ENCODE measurements at regions not wholly inside any gene's neighbourhood (a gene's known extent, or its start where the extent isn't known, plus 50 kb on each side); places are given as distances from the start of the nearest gene placed in this dataset.
"Not testable (repeated sequence)": the region's sequence is repeated elsewhere in the genome, so short reads cannot be mapped to it uniquely, and the experiment has no call there.

DNA sequence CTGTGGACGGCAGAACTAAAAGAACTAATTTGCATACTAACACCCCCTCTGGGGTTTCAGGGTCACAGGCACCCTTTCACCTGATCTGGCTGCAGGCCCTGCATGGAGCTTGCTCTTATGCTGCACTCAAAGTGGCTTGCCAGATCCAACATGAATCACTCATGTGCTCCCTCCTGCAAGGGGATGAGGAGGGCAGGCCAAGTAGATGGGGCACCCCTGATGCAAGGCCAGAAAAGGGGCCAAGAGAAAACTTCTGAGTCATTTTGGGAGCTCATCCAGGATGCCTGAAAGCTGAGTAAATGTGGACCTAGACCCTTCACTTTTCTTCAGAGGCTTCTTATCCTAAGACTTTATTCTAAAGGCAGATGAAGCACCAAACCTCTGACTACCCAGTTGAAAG is 558.5 kb upstream of the PTGER4 start:
- DNase-seq = no peak

DNA sequence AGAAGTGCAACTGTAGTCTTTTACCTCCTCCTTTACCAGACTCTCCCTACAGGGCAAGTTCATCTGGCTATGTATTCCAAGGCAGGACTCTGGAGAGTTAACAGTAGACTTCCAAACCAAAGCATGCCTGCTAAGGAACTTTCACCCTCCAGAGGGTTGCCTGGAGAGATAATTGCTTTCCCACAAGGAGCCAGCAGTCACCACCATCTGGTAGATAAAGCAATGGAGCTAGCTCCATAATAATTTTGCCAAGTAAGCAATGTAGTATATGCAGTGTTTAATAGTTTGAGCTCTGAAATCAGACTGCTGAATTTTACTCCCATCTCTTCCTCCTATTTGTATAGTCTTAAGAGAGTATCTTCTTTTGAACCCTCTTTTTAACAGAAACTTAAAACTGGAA is 566.8 kb upstream of the PTGER4 start:
- DNase-seq = no peak

DNA sequence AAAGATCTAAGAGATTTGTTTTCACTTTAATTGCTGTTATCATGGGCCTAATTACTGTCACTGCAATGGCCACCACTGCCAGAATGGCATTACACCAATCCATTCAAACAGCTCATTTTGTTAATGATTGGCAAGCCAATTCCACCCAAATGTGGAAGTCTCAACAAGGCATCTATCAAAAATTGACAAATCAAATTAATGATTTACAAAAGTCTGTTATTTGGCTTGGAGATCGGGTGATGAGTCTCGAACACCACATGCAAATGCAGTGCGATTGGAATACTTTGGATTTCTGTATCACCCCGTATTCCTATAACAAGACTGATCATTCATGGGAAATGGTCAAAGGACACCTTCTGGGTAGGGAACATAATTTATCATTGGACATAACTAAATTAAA is 568.7 kb upstream of the PTGER4 start:
- DNase-seq = not testable (repeated sequence)

DNA sequence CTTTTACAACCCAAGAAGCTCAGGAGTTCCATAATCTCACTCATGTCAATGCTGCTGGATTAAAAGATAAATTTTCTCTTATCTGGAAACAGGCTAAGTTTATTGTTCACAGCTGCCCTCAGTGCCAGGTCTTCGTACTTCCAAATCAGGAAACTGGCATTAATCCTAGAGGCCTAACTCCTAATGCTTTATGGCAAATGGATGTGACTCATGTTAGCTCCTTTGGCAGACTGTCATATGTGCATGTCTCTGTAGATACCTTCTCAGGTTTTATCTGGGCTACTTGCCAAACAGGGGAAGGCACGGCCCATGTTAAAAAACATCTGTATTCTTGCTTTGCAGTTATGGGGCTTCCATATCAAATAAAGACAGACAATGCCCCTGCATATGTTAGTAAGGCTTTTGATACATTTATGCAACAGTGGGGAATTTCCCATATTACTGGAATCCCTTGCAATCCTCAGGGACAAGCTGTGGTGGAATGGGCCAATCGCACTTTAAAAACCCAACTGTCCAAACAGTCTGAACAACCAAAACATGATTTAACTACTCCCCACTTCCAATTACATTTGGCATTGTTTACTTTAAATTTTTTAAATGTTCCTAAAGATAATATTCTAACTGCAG is 570.8 kb upstream of the PTGER4 start:
- peak; percentile 44 for DNase-seq

DNA sequence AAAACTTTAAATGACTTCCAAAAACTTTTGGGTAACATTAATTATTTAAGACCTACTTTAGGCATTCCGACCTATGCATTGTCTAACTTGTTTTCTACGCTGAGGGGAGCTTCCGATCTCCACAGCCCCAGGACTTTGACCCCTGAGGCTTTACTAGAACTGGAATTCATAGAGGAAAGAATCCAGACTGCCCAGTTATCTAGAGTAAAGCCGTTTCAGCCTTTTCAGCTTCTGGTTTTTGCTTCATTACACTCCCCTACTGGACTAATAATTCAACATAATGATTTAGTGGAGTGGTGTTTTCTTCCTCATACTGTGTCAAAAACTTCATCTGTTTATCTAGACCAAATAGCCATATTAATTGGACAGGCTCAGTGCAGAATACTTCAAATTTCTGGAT is 571.9 kb upstream of the PTGER4 start:
- DNase-seq = not testable (repeated sequence)

DNA sequence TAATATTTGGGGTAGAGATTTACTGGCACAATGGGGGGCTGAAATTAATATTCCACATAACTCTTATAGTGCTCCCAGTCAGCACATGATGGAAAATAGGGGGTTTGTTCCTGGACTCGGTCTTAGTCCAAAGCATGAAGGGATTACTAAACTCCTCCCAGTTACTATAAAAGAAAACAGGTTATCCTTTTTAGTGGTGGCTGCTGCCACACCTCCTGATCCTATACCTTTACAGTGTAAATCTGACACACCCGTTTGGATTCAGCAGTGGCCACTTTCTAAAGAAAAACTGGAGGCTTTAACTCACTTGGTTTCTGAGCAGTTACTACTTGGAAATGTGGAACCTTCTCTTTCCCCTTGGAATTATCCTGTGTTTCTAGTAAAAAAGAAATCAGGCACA is 572.9 kb upstream of the PTGER4 start:
- no peak for DNase-seq

DNA sequence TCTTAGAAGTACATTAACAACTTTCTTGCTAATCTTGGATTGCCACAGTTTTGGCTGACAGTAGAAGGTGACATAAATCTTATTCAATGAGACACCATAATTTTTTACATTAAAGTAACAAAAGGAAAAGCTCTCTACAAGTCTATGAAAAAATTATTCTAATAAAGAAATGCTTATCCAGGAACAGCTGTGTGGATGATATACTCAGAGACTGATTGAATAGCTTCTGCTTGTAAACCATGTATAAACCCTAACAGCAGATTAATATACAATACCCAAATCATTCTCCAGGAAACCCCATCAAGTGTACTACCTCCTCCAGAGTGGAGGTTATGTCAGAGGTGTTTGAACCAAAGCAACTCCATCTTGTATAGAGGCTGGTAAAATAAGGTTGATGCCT is 581.4 kb upstream of the PTGER4 start:
- no peak for DNase-seq

DNA sequence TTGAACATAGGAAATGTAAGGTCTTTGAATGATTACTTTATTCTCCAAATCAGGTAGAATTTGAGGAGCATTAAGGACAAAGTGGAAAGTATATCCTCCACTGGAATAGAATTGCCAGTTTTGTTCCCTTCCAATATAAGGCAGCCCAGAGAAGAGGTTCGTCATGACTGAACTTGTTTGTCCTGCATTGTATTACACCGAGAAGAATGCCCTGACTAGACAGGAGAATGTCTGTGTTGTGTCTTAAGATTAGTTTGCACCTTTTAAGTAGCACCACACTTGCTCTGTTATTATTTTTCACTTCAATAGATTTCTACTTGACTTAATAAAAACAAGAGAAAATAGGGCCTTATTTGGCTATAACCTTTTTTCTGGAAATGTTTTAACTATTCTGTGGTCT is 586.2 kb upstream of the PTGER4 start:
- DNase-seq = no peak

DNA sequence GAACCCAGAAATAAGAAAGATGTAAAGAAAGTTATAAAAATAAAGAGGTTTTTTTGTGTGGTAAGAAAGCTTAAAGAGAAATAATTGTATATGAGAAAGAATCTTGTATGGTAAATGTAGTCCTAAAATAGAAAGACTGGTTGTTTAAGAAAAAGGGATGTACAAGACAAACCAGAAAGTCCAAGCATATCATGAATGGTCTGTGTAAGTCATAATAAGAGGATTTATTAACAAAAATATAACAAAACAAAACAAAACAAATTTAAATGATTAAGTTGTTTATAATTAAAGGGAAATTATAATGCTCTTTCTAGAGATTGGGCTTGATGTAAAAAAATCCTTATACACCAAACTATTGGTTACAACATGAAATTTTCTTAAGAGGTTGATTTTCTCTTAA is 590.4 kb upstream of the PTGER4 start:
- no peak for DNase-seq

DNA sequence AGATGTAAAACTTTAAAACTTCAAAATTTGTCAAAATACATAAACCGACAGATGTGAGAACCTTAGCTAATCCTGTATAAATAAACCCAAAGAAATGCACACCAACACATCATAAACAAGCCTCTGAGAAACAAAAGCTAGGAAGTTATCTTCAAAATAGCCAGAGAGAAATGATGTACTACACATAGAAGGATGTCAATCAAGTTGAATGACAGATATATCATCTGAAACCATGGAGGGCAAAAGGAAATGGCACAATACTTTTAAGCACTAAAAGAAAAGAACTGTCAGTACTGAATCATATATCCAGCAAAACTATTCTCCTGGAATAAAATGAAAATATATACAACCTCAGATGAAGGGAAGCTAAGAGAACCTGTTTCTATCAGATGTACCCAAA is 595.1 kb upstream of the PTGER4 start:
- DNase-seq = no peak

DNA sequence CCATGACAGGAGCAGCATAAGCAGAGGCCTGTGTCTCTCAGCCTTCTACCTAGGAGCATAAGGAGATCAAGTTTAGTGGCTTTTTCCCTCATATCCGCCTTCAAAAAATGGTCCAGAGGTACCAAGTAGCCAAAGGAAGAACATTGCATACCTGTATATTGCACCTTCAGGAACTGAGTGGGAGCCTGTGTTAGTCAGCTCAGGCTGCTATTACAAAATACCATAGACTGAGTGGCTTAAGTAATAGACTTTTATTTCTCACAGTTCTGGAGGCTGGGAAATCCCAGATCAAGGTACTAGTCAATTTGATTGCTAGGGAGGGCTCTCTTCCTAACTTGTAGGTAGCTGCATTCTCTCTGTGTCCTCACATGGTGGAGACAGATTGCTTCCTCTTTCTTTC is 597.4 kb upstream of the PTGER4 start:
- no peak for DNase-seq

DNA sequence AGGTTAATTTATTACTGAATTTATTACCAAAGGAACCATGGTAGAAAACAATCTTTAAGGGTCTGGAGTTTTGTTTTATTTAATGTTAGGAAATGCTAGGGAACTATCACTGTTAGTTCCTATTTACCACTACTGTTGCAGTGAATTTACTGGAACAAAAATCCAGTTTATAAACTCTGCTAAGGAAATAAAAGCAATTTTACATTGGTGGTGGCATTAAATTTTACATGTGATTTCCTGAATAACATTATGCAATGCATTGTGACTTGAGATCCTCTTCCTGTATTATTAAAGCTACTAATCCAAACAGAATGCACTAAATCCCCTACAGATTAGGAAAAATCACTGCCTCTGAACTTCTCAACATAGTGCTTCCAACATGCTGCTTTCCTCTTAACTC is 599.5 kb upstream of the PTGER4 start:
- no peak for DNase-seq

DNA sequence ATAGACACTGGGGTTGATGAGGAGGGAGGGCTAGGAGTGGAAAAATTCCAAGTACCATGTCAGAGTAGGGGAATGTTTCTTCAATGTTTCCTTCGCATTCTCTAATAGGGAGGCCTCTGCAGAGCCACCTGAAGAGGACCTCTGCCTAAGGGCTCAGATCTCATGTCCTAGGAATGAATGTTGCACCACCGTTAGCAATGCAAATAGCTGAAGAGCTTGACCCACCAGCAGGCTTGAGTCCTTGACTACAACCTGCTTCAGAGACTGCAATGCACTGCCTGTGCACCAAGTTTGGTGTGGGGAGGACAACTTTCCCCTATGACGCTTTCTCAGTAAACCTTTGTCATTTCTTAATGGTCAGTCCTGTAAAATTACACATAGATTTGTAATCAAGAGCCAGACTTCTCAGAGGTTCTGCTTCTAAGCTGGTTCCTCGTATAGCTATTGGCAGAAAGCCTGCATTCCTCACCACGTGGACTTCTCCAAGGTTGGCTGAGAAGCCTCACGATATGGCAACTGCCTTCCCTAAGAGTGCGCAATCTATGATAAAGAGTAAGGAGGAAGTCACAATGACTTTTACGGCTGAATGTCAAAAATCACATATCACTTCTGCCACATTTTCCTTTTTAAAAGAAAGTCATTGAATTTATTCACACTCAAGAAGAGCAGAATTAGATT is 600.7 kb upstream of the PTGER4 start:
- DNase-seq = no peak

DNA sequence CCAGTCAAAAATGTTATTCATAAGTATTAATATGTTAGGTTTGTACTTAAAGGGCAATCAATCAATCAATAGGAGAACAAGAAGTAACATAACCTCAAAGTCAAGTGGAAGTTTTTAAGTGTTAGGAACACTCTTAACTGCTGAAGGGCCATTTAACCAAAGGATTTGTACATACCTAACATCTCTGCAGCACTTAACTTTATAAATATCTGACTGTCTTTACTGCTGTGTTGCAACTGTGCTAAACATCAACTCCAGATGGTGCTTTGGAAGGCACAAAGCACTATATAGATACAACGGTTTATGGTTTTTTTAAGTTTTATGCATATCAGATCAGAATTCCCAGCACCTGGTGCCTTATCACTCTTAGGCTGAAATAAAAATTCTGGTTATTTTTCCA is 604.9 kb upstream of the PTGER4 start:
- DNase-seq = no peak

DNA sequence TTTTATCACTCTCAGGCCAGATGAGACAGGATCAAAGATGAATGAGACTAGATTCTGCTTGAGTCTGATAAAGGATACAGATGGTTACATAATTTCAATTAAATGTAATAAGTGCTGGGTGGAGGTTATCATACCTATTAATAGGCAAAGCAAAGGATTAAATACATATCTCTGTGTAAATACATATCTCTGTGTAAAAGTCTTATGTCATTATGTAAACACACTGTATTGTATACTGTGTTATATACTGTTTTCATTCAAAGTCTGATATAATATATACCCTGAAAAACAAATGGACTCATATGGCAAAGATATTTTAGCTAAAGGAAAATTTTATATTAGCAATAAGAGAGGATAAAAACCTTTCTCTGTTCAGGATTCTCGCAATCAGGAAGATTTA is 605.8 kb upstream of the PTGER4 start:
- no peak for DNase-seq

DNA sequence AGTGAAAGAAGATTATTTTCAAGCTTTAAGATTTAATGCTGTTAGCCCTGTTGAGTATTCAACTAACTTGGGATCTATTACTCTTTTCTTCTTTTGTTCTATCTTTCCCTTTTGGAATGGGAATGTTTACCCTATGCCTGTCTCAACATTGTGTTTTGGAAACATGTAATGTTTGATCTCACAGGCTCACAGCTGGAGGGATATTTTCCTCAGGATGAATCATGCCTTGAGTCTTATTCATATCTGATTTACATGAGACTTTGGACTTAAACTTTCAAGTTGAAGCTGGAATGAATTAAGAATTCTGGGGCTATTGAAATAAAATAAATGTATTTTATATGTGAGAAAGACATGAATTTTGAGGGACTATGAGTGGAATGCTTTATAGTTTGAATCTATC is 607.8 kb upstream of the PTGER4 start:
- DNase-seq = no peak

DNA sequence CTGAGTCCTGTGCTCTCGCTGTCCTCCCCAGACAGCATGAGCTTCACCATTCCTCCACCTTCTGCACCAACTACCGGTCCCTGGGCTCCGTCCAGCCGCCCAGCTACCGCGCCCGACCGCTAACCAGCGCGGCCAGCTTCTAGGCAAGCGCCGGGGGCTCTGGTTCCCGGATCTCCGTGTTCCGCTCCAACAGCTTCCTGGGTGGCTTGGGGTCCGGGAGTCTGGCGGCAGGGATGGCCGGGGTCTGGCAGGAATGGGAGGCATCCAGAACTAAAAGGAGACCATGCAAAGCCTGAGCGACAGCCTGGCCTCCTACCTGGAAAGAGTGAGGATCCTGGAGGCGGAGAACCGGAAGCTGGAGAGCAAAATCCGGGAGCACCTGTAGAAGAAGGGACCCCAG is 613.1 kb upstream of the PTGER4 start:
- no peak for DNase-seq

DNA sequence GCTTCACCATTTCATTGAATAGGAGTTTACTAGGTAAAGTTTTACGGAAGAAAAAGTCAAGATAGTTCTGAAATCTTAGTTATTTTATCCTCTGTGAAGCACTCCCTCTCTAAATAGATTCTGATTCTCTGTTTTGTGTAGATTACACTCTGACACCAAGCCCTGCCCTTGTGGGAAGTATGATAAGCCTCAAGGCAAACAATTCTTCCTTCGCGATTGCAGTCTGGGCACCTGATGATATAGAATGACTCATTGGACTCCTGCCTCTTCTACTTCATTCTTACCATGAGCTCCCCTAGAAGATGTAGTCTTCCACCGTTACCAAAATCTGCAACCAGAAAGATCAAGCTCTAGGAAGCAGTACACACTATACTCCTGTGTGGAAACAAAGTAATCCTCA is 626.9 kb upstream of the PTGER4 start:
- DNase-seq = no peak

DNA sequence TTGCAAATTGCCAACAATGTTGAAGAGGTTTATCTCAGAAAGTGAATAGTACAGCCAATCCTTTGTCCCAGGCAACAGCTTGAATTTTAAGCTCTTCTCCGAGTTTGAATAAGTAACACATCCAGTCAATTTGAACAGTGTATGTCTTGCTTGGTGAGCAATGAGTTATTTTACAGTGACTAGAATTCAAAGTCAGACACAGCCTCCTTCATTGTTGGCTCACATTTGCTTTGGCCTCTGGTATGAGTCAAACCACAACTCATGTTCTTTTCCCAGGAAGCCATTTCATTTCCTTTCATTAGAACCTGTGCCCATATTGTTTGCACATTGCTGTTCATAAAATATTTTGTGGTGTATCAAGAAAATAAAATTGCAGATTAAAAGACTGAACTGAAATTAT is 622.0 kb upstream of the DAB2 start:
- DNase-seq = no peak

DNA sequence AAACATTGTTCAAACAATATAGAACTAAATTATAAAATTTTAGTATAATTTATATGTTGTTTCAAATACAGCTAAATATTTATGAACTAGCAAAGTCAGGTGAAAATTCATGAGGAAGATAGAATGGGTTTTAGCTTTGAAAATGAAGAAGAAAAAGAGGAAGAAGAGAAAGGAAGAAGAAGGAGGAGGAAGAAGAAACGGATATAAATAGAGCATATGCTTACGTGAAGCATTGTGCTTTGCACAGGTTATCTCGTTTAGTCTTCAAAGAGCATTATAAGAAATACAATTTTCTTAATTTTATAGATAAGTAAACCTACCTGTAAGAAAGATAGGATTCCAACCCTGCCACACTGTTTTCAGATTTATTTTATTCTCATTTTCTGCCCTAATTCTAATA is 620.6 kb upstream of the DAB2 start:
- no peak for DNase-seq

DNA sequence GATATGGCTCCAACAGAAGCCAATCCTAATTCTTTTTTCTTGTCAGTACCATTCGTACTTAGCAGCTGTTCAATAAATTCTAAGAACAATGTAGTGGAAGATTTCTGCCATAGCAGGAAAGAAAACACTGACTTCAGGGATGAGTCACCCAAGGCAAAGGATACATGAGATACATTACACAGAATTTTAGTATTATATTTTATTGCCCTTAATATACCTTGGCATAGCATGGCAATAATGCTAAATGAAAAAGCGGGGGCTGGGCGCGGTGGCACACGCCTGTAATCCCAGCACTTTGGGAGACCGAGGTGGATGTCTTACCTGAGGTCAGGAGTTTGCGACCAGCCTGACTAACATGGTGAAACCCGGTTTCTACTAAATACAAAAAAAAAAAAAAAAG is 619.1 kb upstream of the DAB2 start:
- DNase-seq = no peak

DNA sequence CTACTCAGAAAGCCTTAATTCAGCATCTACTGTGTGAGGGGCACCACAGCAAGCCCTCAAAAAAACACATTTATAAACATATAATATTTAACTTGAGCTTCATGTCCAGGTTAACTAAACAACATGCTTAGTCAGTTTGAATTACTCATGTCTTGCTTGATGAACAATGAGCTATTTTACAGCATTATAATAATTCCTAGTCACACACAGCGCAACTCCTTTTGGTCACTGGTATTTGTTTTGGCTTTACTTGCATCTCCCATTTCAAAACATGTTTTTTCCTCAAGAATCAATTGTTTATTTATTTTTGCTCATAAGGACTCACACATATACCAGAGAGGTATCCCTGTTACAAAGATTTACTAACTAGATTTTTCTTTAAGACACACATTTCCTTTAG is 616.7 kb upstream of the DAB2 start:
- DNase-seq = no peak

DNA sequence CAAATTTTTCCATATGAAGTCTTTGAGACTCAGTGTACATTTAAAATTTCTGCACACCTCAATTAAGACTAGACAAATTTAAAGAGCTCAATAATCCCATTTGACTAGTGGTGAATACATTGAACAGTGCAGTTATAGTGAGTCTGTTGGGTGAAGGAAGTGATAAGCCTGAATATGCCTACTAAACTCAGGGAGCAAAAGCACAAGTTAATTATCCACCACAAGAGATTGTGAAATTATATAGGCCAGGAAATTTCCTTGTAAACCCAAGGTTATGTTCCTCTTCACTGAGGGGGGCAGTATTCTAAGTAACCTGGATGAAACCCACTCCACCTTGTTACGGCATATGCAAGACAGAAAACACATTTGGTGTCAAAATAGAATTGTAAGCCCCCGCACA is 612.9 kb upstream of the DAB2 start:
- no peak for DNase-seq

DNA sequence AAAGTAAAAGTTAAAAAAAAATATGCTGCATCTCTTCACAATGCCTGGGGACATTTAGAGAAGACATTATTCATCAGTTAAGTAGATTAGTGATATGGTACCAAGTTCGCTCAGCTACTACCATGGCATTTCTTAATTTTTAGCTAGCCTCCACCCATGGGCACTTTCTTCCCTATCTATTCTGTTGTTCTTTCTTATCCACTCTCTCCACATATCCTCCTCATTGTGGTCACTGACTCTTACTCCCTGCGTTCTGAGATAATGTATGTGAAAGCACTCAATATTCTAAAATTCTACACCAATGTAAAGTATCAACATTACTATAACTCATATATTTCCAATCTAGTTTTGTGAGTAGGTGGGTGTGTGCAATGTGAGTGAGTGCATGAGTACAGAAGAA is 609.7 kb upstream of the DAB2 start:
- no peak for DNase-seq

DNA sequence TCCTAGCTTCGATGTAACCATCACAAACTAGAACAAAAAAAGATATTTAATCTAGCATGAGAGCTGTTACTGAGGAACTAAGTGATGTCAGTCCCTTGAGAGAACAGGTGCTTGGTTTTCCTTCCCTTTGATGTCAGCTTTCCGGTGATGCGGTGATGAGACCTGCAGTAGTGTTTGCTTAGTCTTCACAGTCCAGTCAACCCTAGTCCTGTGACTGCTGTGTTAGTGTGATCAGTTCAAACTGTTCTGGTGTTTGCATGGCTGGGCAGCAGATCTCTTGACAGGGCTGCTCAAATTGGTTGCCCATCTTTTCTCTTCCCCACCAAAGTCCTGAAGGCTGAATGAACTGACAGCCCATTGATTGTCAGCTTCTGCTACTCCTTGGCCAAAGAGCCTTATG is 608.6 kb upstream of the DAB2 start:
- DNase-seq = no peak

All from right hindlimb (tissue), 1 donor.